ENCODE measurements at regions not wholly inside any gene's neighbourhood (a gene's known extent, or its start where the extent isn't known, plus 50 kb on each side); places are given as distances from the start of the nearest gene placed in this dataset.
A peak's percentile ranks its signal among the peaks of the same experiment; 100 is the strongest.

GRCh38 chr7:13061115-13061514 lies 373.7 kb downstream of the ARL4A start:
- no peak for ATAC-seq
- no peak for DNase-seq (ENCODE audit: low read depth, low spot score)
- Histone ChIP-seq H4K20me1 (ENCODE audit: control insufficient read depth, insufficient read depth) (no peaks in the 10 kb centered on the region), H3K27ac (ENCODE audit: control insufficient read depth, insufficient read depth) (no peak overlapping the region), H3K27me3 (replicated peaks in 1 of 2; ENCODE audit: control insufficient read depth in 2 of 2, insufficient read depth in 2 of 2, low read length in 1 of 2) (no peaks in the 10 kb centered on the region), H3K4me3 (no peak overlapping the region), H3K4me2 (ENCODE audit: control insufficient read depth, insufficient read depth) (no peak overlapping the region), H3K9me3 (replicated peaks; ENCODE audit: control insufficient read depth, insufficient read depth, low read length) (no peaks in the 10 kb centered on the region), H3K79me2 (ENCODE audit: control insufficient read depth, insufficient read depth, low read length) (no peaks in the 10 kb centered on the region), H3K9ac (ENCODE audit: control insufficient read depth, insufficient read depth, low read length) (no peak overlapping the region), H3K36me3 (ENCODE audit: control insufficient read depth in 2 of 2, insufficient read depth in 2 of 2, low read length in 1 of 2) (no peaks in the 10 kb centered on the region), H3K4me1 (ENCODE audit: control insufficient read depth, insufficient read depth, low read length) (peaks cover 4% of the 10 kb centered on the region; the same call in 1 of the 2 replicates), H2AFZ (ENCODE audit: control insufficient read depth, low read depth, low read length) (no peak overlapping the region)
- intact Hi-C loops (cut with micrococcal nuclease; ENCODE audit: unreplicated experiment) (no loop called here), in situ Hi-C loops (cut with MboI) (no loop called here)
- TF ChIP-seq NRF1 (conservative IDR thresholded peaks at IDR 0.05; ENCODE audit: low read depth, low read length) (no peak), CHD1 (IDR thresholded peaks at IDR 0.05; ENCODE audit: low read depth, low read length) (no peak), E2F4 (IDR thresholded peaks at IDR 0.05; ENCODE audit: low read depth, low read length) (no peak), MXI1 (IDR thresholded peaks at IDR 0.05; ENCODE audit: low read depth, low read length) (no peak), ZZZ3 (IDR thresholded peaks at IDR 0.05; ENCODE audit: control insufficient read depth, insufficient read length, low read depth) (no peak), ZNF622 (IDR thresholded peaks at IDR 0.05) (no peak), CREM (IDR thresholded peaks at IDR 0.05; ENCODE audit: low read depth) (no peak), NR2C2 (IDR thresholded peaks at IDR 0.05; ENCODE audit: borderline replicate concordance, control insufficient read depth, insufficient read length, low read depth) (no peak), JUNB (IDR thresholded peaks at IDR 0.05) (no peak), HDAC2 (IDR thresholded peaks at IDR 0.05) (no peak), EP300 (IDR thresholded peaks at IDR 0.05; ENCODE audit: borderline replicate concordance in 1 of 2, control insufficient read depth in 1 of 2, low read depth in 2 of 2, low read length in 2 of 2) (no peak), RELB (IDR thresholded peaks at IDR 0.05; ENCODE audit: low read depth) (no peak)
- TF ChIP-seq, protein P1, sequence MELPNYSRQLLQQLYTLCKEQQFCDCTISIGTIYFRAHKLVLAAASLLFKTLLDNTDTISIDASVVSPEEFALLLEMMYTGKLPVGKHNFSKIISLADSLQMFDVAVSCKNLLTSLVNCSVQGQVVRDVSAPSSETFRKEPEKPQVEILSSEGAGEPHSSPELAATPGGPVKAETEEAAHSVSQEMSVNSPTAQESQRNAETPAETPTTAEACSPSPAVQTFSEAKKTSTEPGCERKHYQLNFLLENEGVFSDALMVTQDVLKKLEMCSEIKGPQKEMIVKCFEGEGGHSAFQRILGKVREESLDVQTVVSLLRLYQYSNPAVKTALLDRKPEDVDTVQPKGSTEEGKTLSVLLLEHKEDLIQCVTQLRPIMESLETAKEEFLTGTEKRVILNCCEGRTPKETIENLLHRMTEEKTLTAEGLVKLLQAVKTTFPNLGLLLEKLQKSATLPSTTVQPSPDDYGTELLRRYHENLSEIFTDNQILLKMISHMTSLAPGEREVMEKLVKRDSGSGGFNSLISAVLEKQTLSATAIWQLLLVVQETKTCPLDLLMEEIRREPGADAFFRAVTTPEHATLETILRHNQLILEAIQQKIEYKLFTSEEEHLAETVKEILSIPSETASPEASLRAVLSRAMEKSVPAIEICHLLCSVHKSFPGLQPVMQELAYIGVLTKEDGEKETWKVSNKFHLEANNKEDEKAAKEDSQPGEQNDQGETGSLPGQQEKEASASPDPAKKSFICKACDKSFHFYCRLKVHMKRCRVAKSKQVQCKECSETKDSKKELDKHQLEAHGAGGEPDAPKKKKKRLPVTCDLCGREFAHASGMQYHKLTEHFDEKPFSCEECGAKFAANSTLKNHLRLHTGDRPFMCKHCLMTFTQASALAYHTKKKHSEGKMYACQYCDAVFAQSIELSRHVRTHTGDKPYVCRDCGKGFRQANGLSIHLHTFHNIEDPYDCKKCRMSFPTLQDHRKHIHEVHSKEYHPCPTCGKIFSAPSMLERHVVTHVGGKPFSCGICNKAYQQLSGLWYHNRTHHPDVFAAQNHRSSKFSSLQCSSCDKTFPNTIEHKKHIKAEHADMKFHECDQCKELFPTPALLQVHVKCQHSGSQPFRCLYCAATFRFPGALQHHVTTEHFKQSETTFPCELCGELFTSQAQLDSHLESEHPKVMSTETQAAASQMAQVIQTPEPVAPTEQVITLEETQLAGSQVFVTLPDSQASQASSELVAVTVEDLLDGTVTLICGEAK (IDR thresholded peaks at IDR 0.05; ENCODE audit: borderline replicate concordance): no peak
- peak; percentile 66 for FAIRE-seq
- 45% methylated on average over 4 of the region's 4 CpGs for WGBS (ENCODE audit: insufficient coverage, insufficient replicate concordance, low lambda C conversion rate, missing lambda C conversion rate)
- ChIA-PET SMC1A (ENCODE audit: uncharacterized antibody, unreplicated experiment) (interaction anchor here (1.2 kb wide), 1 partner anchor 9 kb away, joined by 3 read pairs; no protein-coding TSS in a partner anchor), RAD21 (ENCODE audit: unreplicated experiment) (no interaction called here), POLR2A (no interaction called here), CTCF (interaction anchor here (1.1 kb wide), 1 partner anchor 31 kb away, joined by 3 read pairs; no protein-coding TSS in a partner anchor)
- BruUV-seq (replicated peaks): no TSS peak

All from GM12878 (cell line).